ENCODE measurements at regions not wholly inside any gene's neighbourhood (a gene's known extent, or its start where the extent isn't known, plus 50 kb on each side); places are given as distances from the start of the nearest gene placed in this dataset.

GRCh38 chr20:63091901-63092659 is 85.3 kb upstream of the BHLHE23 start:
- ATAC-seq, result no peak
- DNase-seq, result peak in 3 of 6 donors; percentile 4 to 48 (median 46)
- TF ChIP-seq CTCF (IDR thresholded peaks at IDR 0.05), result no peak
- no peaks in the 10 kb centered on the region for H3K4me1 ChIP-seq
- FAIRE-seq, result no peak
- no peak overlapping the region for H3K27ac ChIP-seq
- intact Hi-C loops (cut with DNase I), result loop anchor here in 1 of 3 donors (10.0 kb wide), 1 partner anchor 57 kb away; no protein-coding TSS in a partner anchor
- no peaks in the 10 kb centered on the region for H3K9me3 ChIP-seq
- 56 to 70% methylated on average over 29 to 31 of the region's 31 CpGs for WGBS, 2 donors
- no peak overlapping the region for H3K4me3 ChIP-seq
- no peaks in the 10 kb centered on the region for H3K27me3 ChIP-seq
- H3K36me3 ChIP-seq, result no peaks in the 10 kb centered on the region

- Histone ChIP-seq H3K36me3 (no peaks in the 10 kb centered on the region), H3K4me1 (no peaks in the 10 kb centered on the region), H3K27me3 (no peaks in the 10 kb centered on the region), H3K9me3 (no peaks in the 10 kb centered on the region), H3K27ac (no peak overlapping the region), H3K4me3 (no peak overlapping the region)
- FAIRE-seq (no peak), ATAC-seq (no peak), DNase-seq (peak in 3 of 6 donors; percentile 12 to 53 (median 36))
- no peak for TF ChIP-seq CTCF (IDR thresholded peaks at IDR 0.05)
- intact Hi-C loops (cut with DNase I), result loop anchor here in 1 of 3 donors (10.0 kb wide), 1 partner anchor 56 kb away; no protein-coding TSS in a partner anchor
- WGBS, 2 donors, result 54 to 72% methylated on average over 29 to 30 of the region's 30 CpGs
These were observed 84.2 kb upstream of the BHLHE23 start for GRCh38 chr20:63090682-63091571.

GRCh38 chr20:63090052-63090451 is 83.3 kb upstream of the BHLHE23 start:
- no peak for TF ChIP-seq CTCF (IDR thresholded peaks at IDR 0.05)
- no peak for DNase-seq
- no peak for FAIRE-seq
- Histone ChIP-seq H3K36me3 (no peaks in the 10 kb centered on the region), H3K27me3 (no peaks in the 10 kb centered on the region), H3K27ac (no peak overlapping the region), H3K4me1 (no peaks in the 10 kb centered on the region), H3K4me3 (no peak overlapping the region), H3K9me3 (no peaks in the 10 kb centered on the region)
- ATAC-seq, result no peak
- 66 to 75% methylated on average over 7 of the region's 7 CpGs for WGBS, 2 donors
- intact Hi-C loops (cut with DNase I), result loop anchor here in 1 of 3 donors (10.0 kb wide), 1 partner anchor 55 kb away; no protein-coding TSS in a partner anchor

GRCh38 chr20:63089051-63089907 is 82.5 kb upstream of the BHLHE23 start:
- Histone ChIP-seq H3K36me3 (no peaks in the 10 kb centered on the region), H3K27me3 (no peaks in the 10 kb centered on the region), H3K9me3 (no peaks in the 10 kb centered on the region), H3K4me1 (no peaks in the 10 kb centered on the region), H3K27ac (no peak overlapping the region), H3K4me3 (no peak overlapping the region)
- no peak for FAIRE-seq
- TF ChIP-seq CTCF (IDR thresholded peaks at IDR 0.05), result no peak
- ATAC-seq, result no peak
- 58 to 70% methylated on average over 37 of the region's 37 CpGs for WGBS, 2 donors
- intact Hi-C loops (cut with DNase I), result no loop called here
- peak in 3 of 6 donors; percentile 12 to 52 (median 36) for DNase-seq

Measured in pancreas (tissue), 10 donors.